C1 segment of cervical spinal cord (tissue), 14 donors: ENCODE measurements at regions not wholly inside any gene's neighbourhood (a gene's known extent, or its start where the extent isn't known, plus 50 kb on each side); places are given as distances from the start of the nearest gene placed in this dataset.

Source experiments
- DNase-seq, 14 donors: peaks; one replicate each; lab custom pipeline; 2025; lab: John Stamatoyannopoulos, UW

DNA sequence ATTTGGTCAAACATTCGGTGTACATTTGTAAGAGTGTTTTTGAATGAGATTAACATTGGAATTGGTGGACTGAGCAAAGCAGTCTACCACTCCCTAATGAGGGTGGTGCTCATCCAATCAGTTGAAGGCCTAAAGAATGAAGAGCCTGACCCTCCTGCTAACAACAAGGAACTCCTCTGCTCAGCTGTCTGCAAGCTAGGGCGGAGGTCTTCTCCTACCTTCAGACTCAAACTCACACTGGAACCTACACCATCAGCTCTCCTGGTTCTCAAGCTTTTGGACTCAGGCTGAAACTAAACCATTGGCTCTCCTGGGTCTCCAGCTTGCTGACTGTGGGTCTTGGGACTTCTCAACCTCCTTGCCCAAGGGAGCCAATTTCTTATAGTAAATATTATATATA is 55.5 kb upstream of the NPAS2 start:
- DNase-seq: no peak

DNA sequence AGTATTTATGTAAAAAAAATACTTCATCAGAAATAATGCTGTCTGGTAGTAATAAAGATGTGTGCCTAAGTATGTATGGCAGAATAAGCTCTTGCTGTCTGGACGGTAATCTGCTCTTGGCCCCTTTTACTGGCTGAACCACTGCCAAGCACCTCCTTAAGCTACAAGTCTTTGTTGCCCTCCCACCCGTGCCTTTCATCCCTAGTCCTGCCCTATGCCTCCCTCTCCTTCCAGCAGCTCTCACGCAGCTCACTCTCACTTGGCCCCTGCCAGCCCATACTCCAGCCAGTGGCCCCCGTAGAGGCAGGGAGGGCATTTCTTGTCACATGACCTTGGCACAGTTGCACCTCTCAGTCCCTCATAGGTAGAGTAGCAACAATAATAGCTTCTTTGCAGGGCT is 54.5 kb upstream of the NPAS2 start:
- DNase-seq: no peak

DNA sequence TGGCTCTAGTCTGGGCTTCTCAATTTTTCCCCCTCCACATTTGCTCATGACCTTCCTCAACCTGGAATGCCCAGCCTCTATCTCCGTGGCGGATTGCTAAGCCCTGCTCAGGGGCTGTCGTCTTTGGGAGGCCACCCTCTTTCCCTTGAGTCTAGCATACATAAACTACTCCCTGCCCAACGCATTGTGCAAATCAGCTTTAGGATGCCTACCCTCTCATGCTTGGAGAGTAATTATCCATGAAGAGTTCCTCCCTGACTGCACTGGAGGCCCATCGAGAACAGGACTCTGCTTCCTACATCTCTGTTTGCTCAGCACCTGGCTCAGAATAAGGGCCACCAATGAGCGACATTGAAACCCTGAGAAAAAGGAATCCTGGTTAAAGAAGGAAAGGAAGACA is 53.7 kb upstream of the NPAS2 start:
- no peak for DNase-seq

DNA sequence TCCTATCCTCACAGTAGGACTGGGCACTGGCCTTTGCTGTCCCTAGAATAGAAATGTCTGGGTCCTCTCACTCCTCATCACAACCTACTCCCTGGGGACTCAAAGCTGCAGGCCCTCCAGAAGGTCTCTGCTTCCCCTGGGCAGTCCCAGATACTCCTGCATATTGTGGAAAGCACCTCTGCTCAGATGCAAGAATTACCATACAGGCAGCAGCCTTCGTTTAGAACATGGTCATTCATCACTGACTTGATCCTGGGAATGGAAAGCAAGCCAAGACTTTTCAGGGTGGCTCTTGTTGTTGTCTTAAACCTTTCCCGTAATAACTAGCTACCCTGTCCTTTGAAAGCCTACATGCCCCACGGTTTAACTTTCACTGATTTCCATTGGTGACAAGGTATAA is 53.1 kb upstream of the NPAS2 start:
- DNase-seq: no peak

DNA sequence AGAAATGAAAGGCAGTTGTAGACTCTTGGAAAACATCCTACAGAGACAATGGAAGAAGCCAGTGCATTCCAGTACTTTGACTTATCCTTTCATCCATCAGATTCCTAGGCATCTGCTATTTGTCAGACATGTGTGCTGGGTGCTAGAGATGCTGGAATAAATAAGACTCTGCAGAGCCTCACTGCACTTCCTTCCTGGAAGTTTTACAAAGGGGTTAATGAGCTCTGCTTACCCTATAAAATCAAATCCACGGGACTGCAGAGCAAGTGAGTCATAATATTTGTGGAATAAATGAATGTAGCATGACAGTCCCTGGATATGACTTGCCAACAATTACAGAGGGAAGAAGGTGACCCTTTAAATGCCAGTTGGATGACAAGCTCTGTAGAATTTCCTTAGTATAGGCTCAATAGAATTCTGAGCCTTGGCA is 52.7 kb upstream of the NPAS2 start:
- DNase-seq: no peak

DNA sequence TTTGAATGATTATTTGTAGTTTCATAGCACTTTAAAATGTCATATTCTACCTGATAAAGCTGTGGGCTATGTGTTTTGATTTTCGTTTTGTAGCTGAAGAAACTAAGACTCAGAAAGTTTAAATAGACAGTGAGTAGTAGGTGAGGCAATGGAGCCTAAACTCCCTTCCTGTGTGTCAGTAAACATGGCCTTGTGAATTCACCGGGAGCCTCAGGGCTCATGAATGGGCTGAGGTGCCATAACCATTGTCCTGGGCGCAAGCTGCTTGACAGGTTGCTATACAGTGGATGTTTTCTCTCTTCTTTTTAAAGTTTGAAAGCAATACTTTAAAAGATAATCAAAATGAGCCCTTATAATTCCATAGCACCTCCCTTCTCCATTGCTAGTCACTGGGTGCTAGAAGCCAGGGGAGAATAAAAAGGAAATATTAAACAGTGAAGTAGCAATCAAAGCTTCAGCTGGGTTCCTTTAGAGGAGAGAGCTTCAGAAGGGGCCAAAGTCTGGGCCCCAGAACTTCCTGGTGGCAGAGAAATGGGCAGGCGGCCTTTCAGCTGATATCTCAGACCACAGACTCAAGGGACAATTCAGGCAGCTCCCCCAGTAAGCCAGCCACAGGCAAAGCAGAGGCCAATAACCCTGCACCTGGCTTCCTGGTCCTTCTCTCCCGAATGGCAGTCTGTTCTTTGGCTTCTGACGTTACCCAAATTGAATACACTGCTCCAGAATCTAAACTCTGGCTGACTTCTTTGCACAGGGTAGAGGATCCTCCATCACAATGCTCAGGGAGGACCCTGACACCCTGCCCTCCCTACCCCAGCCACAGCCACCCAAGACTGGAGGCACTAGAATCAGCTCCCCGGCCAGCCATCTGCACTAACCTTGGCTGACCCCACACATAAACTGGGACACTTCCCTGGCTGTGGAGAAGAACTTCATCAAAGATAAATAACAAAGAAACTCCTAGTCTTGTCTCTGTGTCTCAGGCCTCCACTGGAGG is 51.8 kb upstream of the NPAS2 start:
- no peak for DNase-seq
